ENCODE measurements at regions not wholly inside any gene's neighbourhood (a gene's known extent, or its start where the extent isn't known, plus 50 kb on each side); places are given as distances from the start of the nearest gene placed in this dataset.
A peak's percentile ranks its signal among the peaks of the same experiment; 100 is the strongest.
"Not testable (repeated sequence)": the region's sequence is repeated elsewhere in the genome, so short reads cannot be mapped to it uniquely, and the experiment has no call there.

DNA sequence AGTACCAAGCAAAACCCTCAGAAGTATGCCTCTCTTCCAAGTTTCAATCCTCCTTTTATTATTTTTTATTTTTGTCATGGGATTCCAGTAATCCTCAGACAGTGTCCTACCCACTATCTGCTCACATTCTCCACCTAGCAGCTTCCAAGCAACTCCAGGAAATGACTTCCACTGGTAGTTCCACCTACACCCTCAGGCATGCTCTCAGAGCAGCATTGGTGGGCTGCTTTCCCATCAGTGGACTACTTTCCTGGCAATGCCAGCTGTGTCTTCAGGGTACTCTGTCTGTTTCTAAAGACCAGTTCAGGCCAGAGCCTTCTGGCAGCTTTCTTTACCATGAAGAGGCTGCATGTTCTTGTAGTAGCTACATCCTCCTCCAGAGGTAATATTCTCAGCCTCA is 244.0 kb downstream of the HGF start:
- DNase-seq = no peak

DNA sequence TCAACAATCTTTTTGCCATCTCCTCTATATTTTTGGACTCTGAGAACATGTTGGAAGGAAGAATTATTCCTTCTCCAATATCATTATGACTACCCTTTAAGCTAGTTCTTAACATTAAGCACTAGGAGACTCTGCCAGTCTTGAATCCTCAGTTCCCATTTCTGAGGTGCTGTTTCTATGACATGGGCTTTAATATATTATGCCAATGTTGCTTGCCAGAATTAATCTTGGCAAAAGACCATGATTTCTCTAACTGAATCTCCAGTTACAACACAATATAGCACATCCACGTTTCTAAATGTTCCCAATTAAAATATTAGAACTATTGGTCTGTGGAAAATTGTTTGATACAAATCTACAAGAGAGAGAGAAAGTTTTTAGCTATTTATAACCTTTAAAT is 250.0 kb downstream of the HGF start:
- no peak for DNase-seq

DNA sequence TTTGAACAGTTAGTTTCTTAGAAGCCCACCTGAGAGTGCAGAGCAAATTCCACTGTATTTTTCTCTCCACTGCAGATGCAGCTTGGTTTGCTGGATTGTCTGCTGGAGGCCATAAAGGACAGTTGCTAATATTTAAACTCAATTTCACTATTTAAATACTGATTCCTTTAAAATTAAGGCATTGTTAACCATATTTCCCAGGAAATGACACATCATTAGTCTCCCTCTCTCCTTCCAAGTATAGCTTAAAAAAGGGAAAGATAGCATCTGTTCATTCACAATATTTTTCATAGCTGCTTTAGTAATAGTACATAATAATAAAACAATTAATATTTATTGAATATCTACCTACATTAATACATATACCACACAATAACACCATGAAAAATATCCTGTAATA is 252.9 kb downstream of the HGF start:
- DNase-seq = no peak

DNA sequence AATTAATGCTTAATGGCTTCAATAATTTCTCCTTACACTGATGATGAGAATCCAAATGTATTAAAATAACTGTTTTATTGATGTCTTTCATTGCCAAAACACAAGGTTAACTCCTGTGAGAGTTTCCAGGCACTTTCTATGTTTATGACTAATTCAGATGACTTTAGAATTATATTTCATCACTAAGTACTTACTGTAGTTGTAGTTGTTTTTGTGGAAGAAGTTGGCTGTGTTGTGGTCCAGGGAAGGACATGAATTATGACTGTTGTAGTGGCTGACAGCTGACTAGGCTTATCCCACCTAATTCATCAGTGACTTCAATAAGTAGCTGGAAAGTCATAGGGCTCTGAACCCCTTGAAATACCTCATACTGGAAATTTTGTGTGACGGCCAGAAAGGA is 254.8 kb downstream of the HGF start:
- no peak for DNase-seq

DNA sequence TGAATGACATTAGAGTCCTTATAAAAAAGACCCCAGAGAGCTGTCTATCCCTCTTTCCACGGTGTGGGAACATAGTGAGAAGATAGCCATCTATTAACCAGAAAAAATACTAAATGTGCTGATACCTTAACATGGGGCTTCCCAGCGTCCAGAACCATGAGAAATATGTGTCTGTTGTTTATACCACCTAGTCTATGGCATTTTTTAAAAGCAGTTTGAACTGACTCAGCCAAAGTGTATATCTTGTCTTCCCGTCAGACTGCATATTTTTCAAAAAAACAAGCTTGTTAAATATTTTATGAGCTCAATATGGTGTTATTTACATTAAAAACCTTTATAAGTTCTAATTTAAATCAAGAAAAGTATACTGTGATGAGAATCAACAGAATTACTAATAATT is 255.3 kb downstream of the HGF start:
- no peak for DNase-seq

DNA sequence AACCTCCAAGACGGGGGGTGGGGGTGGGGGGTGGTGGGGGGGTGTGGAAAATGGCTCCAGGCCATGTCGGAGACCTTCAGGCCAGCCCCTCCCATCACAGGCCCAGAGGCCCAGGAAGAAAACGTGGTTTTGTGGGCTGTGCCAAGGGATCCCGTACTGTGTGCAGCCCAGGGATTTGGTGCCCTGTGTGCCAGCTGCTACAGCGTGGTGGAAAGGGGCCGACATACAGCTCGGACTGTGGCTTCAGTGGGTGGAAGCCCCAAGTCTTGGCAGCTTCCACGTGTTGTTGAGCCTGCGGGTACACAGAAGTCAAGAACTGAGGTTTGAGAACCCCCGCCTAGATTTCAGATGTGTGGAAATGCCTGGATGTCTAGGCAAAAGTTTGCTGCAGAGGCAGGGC is 259.7 kb downstream of the HGF start:
- no peak for DNase-seq

DNA sequence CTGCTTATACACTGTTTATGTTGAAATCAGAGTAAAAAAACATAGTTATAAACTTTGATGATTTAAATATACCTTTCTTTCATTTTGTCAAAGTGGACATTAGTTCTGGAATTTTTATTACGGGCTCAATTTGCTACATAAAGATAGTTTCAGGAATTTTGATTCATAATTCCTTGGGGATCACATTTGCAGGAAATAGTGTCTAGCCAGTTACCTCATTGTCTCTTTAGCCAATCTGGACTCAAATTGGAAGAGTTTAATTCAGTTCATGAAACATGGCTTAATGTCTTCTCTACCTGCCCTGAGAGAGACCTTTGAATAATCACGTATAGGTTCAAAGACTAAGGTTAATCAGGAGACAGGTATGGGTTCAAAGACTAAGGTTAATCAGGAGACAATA is 262.6 kb downstream of the HGF start:
- no peak for DNase-seq

DNA sequence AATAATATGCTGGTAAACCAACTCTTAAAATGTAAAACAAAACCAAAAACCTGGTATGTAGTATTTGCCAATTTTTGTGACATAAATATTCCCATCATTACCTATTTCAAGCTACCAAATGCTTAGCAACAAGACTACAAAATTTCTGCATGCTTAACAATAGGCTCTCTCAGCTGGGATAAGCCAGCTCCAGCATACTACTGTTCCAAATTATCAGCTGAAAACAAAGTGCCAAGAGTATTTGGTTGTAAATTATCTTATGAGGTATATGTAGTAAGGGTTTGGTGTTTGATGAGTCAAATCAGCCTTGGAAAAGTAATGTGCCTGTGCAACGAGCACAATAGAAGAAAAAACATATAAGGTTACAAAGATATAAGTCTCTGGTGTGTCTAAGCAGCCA is 263.2 kb downstream of the HGF start:
- DNase-seq = no peak

DNA sequence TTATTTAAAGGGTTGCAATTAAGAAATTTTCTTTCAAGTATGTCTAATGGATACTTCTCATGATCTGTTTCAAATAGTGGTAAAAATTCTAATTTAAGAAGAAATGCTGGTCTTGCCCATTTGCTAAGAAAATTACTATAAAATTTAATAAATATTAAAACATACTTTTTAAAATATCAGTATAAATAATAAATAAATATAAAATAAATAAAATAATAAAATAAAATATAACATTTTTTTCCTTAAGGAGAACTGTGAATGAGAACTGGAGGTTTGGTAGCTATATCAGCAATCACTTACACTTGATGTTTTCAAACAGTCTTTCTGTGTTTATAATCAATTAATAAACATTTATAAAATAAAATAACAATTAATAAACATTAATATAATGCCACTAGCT is 266.1 kb downstream of the HGF start:
- DNase-seq = no peak

DNA sequence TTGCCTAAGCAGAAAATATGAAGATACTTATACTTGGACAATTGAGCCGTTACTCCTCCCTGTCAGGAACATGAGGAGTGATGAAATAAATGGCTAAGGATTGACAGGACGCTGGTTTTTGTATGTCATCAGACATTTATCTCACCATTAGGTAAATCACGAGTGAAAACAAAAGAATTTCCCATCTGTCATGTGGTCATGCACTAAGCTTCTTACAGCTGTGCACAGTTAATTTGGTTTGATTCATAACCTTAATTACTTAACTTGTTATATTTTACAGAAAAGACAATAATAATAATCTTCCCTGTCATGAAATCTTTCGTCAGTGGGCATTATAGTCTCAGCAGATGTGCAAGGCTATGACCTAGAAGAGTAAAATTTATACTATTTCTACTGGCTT is 266.5 kb downstream of the HGF start:
- no peak for DNase-seq

DNA sequence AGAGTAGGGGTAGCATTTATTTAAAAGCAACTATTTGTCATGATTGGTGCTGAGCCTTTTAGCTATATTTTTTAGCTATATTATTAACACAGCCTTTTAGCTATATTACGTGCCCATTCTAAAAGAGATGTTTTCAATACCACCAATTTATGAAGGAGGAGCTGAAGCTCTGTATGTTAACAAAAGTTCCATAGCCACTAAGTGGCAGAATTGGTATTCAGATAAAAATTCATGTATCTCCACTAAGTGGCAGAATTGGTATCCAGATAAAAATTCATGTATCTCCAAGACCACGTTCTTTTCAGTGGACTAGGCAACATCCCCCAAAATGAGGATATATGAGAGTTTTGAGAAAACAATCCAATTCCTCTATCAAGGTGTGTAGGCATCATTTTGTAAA is 268.6 kb downstream of the HGF start:
- DNase-seq = peak; percentile 24

DNA sequence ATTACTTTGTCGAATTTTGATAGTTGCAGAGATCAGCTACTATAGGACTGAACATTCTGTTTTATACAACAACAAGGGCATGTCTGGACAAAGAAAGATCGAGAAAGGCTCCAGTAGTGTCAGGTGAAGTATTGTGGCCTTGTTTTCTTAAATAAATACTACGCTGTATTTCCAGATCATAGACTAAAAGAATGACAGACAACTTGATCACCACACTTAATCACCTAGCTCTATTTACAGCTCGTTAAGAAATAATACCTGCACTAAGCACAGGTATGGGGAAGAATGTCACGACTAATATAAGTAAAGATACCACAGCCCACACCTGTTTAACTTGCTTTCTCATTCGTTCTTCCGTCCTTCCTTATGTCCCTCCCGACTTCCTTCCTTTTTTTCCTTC is 269.2 kb downstream of the HGF start:
- no peak for DNase-seq

DNA sequence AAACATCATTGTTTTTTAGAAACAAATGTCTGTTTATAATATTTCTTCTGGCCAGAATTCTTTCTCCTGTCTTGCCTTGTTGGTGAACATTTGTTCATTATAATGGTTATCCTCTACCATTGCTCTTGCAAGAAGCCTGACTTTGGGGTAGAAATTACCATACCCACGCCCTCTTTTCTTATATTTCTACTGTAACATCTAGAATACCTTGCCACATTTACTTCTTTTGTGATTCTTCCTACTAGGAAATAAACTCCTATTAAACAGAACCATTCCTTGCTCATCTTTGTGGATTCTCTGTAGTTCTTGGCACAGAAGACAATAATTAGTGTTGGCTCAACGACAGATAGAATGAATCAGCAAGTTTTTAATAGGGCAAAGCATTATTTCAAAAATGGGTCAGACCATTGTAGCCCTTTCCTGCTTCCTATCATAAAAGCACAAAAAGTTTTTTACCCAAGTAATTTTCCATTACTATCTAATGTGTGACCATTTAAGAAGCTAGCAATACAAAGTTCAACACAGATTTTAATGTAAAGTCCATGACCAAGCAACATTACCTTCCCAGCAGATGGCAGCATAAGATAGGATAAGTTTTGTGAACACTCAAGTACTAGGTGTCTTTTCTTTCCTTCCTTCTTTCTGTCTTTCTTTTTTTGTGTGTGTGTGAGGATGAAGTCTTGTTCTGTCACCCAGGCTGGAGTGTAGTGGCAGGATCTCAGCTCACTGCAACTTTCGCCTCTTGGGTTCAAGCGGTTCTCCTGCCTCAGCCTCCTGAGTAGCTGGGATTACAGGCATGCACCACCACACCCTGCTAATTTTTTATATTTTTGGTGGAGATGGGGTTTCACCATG is 270.4 kb downstream of the HGF start:
- DNase-seq = peak; percentile 88

DNA sequence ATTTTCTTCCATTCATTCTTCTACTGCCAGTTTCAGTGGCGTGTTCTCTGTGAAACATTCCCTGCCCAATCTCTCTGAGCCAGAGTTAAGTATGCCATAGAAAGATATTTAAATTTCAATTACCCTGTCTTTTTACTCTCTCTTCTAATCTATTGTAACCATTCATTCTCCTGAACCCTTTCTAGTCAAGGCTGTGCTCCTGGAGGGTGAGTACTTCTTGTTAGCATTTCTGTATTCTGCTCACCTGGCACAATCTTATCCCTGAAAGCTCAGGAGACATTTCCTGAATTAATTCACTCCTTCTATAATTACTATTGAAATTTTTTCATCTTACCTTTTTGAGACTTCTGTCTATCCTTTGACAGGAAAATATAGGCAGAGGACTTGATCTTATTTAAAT is 271.7 kb downstream of the HGF start:
- DNase-seq = no peak

DNA sequence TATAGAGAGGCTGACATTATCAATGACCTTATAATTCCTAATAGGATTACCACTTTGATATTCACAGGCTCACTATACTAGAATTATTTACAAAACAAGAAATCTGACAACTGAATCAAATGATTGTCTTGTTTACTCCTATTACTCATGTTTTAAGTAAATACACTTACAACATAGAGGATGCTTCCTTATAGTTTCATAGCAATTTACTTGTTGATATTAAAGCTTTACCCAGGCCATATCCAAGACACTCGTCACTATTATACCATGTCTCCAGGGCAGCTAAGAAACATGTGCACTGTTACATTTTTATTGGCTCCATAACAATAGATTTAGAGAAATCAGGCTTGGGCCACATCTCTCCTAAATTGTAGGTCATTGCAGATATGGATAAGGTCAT is 276.9 kb downstream of the HGF start:
- DNase-seq = no peak

DNA sequence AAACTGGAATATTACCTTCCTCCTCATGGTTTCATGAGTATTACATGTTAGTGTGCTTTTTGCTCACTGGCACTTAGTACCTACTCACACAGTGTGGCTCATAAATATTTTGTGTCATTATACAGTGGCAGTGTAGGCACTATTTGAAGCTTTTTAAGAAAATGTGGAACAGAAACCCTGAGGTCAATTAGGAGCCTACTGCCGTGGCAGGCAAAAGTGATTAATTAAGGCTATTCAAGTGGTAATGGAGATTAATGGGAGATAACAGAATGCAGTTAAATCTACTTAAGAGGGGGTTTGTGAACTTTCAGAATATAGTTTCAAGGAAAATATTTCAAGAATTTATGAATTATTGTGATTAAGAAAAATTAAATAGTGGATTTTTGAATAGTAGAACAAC is 277.6 kb downstream of the HGF start:
- DNase-seq = no peak

DNA sequence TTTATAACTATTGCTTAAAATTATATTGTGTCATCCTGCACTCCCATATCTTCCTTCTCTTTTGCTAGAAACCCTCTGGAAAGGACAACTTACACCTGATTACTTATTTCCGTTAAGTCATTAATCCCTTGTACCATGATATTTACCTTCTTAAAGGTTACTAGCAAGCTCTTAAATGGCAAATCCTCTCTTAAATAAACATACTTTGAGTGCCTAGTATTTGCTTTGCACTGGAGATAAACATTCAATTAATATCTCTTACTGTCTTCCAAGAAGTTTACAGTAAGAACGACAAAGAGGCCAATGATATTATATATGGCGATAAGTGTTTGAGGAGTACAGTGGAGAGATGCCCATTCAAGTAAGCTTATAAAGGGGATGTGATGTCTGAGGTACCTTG is 278.3 kb downstream of the HGF start:
- DNase-seq = no peak

DNA sequence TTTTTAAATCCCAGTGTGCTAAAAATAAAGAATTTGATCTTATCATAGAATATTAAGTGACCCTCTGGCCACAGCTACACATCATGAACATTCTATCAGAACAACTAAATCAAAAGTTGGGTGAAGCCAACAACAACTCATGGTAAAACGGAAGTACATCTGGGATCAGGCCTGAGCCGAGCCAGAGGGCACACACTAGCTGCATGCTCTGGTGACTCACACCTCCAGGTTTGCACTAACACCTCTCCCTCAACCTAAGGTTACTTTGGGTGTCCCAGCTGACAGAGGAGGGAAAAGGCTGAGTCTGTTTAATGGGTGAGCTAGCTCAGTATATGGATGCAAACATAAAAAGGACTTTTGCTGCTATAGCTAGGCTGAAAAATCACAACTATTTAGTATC is 281.6 kb downstream of the HGF start:
- no peak for DNase-seq

DNA sequence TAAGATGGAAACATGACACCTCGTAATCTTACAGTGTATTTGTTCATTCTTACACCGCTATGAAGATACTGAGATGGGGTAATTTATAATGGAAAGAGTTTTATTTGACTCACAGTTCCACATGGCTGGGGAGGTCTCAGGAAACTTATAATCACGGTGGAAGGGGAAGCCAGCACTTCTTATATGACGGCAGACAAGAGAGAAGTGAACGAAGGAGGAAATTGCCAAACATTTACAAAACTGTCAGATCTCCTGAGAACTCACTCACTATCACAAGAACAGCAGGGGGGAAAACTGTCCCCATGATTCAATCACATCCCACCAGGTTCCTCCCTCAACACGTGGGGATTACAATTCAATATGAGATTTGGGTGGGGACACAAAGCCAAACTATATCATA is 282.3 kb downstream of the HGF start:
- no peak for DNase-seq

DNA sequence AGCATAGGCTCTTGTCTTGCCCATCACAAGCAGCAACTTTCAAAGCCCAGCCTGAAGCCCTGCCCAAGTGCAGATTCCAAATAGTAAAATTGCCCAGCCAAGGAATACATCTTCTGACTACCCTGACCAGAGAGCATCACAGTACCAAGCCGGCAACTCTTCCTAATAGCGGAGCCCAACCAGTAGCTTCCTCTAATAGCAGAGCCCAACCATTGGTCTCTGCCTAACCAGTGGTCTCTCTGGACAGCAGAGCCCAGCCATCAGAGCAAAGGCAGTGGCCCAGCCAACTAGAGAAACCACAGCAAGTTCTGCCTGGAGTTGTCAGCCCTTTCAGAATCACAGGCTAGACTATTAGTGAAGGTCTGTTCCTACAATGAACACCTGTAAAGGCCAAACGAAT is 285.6 kb downstream of the HGF start:
- DNase-seq = peak; percentile 40

DNA sequence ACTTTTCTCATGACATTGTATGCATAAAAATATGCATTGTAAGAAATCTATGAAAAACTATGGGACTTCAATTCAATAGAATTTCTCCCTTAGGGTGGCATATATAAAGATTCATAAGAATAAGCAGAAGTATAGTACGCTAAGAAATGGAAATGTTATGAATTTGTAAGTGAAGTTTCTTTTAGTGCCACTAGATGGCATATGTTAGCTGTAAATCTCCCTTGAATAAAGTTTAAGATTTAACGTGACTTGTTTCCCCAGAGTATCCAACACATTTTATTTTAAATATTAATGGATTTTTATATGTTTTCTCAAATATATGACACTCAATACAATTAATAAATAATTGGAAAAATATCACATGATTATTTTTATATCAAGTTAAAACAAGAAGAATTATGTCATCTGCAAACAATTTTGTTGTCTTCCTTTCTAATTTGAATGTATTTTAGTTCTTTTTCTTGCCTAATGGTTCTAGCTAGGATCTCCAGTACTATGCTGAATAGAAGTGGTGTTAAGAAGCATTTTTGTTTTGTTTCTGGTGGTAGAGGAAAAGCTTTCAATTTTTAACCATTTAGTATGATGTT is 287.2 kb downstream of the HGF start:
- DNase-seq = peak; percentile 49

DNA sequence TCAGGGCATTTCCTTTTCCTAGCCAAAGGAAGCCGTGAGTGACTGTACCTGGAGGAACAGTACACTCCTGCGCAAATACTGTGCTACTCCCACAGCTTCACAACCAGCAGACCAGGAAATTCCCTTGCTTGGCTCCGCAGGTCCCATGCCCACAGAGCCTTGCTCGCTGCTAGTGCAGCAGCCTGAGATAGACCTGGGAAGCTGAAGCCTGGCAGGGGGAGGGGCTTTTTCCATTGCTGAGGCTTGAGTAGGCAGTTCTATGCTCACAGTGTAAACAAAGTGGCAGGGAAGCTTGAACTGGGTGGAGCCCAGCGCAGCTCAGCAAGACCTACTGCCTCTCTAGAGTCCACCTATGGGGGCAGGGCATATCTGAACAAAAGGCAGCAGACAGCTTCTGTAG is 291.2 kb downstream of the HGF start:
- DNase-seq = no peak

DNA sequence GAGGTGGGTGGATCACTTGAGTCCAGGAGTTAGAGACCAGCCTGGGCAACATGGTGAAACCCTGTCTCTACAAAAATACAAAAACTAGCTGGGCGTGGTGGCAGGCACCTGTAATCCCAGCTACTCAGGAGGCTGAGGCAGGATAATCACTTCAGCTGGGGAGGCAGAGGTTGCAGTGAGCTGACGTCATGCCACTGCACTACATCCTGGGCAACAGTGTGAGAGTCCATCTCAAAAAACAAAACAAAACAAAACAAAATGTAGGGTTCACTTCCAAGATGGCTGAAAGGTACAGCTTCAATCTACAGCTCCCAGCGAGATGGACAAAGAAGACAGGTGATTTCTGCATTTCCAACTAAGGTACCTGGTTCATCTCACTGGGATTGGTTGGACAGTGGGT is 291.6 kb downstream of the HGF start:
- DNase-seq = not testable (repeated sequence)

DNA sequence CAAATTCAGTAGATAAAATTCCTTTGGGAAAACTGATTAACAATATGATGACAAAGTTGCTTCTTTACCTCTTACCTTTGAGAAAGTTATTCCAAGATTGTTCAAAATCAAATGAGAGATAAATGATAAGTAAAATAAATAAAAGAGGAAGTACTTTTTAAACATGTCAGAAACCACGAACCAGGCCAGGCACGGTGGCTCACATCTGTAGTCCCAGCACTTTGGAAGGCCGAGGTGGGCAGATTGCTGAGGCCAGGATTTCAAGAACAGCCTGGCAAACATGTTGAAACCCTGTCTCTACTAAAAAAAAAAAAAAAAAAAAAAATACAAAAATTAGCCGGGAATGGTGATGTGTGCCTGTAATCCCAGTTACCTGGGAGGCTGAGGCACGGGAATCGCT is 296.6 kb downstream of the HGF start:
- no peak for DNase-seq

DNA sequence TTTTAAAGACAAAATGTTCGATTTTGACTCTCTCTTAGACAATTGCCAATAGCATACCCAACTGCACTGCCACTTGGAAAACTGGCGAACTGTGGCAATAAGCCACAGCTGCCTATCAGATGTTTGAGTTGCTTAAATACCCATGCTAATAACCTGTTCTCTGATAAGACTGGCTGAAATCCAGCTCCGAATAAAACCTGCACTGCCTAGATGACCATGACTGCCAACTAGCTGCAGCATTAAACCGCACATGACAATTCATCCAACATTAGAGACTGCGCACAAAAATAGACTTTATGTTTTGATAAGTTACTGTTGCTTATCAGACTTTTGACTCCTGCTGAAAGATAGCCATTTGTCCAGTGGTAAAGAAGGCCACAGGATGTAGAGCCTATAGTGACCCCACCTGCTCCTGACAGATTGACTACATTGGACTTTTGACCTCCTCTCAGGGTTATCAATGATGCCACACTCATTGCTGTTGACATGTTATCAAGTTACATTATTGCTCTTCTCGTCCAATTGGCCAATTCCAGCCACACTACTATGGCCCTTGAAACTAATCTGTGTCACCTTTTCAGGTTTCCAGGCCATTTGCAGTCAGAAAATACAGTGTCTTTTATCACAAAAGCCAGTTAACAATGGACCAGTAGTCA is 299.0 kb downstream of the HGF start:
- no peak for DNase-seq

Measured in NCI-H1092 treated with DMSO at 0.1 percent for 48 hours (cell line).